Activated CD4-positive, alpha-beta T cell treated with anti-CD3 and anti-CD28 coated beads, Interleukin-2, Interleukin-6, amounts not matched to agents 100 ng/mL and 50 ng/mL, durations not matched to agents 16 hours and 8 hours (primary cell): ENCODE measurements at regions not wholly inside any gene's neighbourhood (a gene's known extent, or its start where the extent isn't known, plus 50 kb on each side); places are given as distances from the start of the nearest gene placed in this dataset.

Experiments used
- DNase-seq: peaks from one replicate; pipeline ENCODE4 v3.0.0-alpha.2; 2020

DNA sequence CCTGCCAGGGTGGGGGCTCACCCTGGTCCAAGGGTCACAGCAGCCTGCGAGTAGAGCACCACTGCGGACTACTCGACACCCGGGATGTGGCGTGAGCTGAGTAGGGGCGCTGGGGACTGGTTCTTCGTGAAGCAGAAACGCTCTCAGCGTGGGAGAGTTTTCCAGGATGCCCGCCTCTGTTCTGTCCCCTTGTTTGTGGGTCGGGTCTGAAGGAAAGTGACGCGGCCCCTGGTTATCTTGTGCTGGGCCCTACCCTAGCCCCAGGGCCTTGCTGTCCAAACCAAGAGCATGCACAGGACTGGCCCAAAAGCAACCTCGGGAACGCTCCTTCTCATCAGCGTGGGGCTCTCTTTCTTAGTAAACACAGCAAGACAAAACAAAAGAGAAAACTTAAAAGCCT is 303.3 kb downstream of the IRF8 start:
- DNase-seq = no peak

DNA sequence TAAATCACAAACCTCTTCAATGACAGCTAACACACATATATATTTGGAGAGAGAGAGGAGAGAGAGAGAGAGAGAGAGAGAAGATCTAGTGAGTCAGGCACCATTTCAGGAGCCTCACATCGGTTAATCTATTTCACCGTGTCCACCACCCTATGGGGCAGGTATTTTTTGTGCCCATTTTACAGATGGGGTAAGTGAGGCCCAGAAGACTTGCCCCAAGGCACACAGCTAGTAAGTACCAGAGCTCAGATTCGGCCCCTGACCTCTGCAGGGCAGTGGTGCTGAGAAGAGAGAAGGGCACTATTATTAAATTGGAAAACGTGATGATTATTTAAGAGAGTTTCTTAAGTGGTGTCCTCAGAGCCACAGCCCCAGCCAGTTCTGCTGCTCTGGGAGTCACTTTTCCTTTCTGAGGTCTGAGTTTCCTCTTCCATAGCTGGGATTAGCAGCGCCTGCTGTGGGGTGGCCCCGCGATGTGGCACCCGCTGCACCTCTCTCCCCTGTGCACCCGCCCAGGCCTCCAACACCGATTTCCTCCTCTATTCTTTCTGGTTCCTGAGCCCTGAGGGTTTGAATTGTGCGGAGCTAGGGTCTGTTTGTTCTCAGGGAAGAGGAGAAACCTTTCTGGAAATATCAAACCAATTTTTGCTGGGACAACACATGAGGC is 303.9 kb downstream of the IRF8 start:
- no peak for DNase-seq

DNA sequence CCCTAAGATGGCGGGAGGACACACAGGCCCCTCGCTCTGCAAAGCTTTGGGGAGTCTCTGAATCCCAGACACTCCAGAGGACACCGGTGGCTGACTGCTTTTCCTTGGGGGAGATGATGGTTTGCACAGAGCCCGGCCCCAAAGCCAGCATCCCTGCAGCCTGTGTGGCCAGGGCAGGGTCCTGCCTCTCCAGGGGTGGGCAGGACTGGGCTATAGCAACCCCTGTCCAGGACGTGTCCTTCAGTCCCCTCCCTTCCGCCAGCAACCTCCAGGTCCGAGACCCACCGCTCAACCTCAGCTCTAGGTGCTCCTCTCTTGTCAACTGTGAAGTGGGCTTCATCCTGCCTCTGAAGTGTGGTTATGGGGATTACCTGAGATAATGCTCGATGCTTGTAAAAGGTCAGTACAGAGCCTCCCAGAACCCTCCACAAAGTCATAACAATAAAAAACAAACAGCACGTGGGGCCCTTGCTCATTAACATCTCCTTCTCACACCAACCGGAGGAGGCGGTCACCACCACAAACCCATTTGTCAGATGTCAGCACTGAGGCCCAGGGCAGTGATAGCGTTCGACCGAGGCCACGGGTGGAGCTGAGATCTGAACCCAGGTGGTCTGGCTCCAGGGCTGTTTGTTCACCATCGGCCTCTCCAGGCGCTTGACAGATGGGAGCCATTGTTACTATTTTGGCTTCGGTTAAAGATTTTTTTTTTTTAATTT is 304.8 kb downstream of the IRF8 start:
- no peak for DNase-seq

GRCh38 chr16:86205521-86206245 is 304.6 kb upstream of the FOXF1 start:
- no peak for DNase-seq

- DNase-seq = no peak
Observed at GRCh38 chr16:86207350-86207749, 303.0 kb upstream of the FOXF1 start.

DNA sequence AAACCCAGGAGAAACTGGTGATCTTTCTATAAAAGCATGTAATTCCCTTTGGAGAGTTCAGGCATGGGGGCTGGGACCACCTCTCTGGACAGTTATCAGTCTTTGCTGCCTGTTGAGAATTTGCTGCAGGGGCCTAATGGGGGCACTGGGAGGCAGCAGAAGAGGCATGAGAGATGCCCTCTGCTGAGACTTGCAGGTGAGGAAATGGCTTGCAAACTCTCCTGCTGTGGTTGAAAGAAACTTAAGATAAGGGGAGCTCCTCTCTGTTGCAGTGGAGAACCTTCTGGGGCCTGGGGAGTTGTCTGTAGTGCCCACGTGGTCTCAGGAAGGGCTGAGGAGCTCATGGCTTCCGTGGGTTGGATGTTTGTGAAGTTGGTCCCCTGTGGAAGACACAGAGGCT is 301.1 kb upstream of the FOXF1 start:
- DNase-seq = no peak

- DNase-seq = no peak
Observed at GRCh38 chr16:86210403-86211193, 299.7 kb upstream of the FOXF1 start.

DNA sequence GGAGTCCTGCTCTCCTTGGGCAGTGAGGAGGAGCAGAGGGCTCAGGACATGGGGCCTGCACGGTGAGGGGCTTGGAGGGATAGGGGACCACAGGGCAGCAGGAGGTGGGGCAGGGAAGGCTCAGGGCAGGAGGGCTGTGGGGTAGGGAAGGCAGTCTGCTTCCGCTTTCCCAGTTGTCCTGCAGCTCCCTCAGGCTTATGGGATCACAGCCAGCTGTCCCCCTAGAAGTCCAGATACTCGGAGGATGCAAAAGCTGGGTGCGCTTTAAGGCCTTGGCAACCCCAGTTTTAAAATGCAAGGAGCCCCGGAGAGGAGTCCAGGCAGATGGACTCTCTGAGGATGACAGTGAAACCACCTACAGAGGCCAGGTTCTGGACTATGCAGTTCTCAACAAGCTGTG is 299.1 kb upstream of the FOXF1 start:
- no peak for DNase-seq

GRCh38 chr16:86211800-86212199 is 298.5 kb upstream of the FOXF1 start:
- peak; percentile 9 for DNase-seq

DNA sequence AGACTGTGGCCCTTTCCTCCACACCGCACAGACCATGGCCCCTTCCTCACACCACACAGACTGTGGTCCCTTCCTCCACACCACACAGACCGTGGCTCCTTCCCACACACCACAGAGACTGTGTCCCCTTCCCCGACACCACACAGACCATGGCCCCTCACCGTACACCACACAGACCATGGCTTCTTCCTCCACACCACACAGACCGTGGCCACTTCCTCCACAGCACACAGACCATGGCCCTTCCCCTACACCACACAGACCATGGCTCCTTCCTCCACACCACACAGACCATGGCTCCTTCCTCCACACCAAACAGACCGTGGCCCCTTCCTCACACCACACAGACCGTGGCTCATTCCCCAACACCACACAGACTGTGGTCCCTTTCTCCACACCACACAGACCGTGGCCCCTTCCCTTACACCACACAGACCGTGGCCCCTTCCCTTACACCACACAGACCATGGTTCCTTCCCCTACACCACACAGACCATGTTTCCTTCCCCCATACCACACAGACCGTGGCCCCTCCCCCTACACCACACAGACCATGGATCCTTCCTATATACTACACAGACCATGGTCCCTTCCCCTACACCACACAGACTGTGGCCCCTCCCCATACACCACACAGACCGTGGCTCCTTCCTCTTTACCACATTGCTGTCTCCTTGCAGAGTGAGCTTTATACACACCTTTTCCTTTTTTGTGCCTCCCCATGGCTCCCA is 297.5 kb upstream of the FOXF1 start:
- no peak for DNase-seq

- no peak for DNase-seq
Observed at GRCh38 chr16:86213437-86214205, 296.7 kb upstream of the FOXF1 start.

- no peak for DNase-seq
Observed at GRCh38 chr16:86214326-86215232, 295.7 kb upstream of the FOXF1 start.

GRCh38 chr16:86215233-86215978 is 294.9 kb upstream of the FOXF1 start:
- no peak for DNase-seq

- DNase-seq = no peak
Observed at GRCh38 chr16:86215979-86216585, 294.2 kb upstream of the FOXF1 start.

DNA sequence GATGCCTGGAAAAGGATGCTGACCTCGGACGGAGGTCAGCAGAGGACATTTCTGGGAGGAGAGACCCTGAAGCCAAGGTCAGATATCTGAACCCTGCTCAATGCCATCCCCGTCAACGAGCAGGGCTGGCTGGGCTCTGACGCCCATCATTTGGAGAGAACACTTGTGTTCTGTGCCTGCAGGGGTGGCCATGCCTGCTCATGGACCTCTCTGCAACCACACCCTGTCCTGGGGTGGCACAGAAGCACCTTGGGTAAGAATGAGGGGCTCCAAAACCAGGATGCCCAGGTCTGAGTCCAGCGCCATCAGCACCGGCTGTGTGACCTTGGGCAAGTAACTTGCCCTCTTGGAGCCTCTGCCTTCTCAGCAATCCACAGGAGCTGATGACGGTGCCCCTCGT is 293.7 kb upstream of the FOXF1 start:
- DNase-seq = no peak

DNA sequence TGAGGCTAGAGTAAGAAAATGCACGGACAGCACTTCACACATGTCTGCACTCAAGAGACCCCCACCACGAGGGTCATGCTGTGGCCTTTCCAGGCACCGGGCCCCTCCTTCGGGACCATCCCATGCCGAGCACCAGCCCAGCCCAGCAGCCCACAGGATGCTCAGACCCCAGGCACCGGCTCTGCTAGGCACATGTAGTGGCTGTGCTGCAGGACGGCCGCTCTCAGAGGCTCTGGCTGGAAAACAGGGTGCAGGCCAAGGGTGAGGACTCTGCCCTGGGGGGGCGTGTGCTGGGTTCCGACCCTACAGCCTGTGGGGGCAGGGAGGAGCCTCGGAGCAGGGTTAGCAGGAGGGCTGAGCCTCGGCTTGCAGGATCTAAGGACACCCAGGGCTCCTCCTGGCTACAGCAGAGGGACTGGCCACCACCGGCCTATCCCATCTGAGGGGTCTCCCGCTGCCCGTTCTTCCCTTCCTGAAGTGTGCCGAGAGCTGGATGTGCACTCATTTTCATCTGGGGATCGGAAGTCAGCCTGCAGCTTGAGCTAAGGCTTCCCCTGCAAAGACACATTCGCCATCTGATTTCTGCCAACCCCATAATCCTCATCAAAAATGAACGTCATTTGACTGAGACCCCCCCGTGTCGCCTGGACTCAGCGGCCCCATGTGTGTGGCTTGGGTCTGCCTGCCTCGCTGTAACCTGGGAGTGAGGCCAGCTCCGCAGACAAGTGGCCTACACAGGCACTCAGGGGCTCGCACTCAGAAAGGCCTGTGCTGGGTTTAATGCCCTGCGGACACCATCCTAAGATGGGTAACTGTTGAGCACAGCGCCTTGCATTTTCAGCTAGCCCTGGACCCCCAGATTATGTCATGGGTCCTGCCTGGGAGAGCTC is 293.1 kb upstream of the FOXF1 start:
- DNase-seq = no peak

- DNase-seq = no peak
Observed at GRCh38 chr16:86217891-86218270, 292.4 kb upstream of the FOXF1 start.

- no peak for DNase-seq
Observed at GRCh38 chr16:86218479-86219170, 291.7 kb upstream of the FOXF1 start.
